ENCODE measurements at regions not wholly inside any gene's neighbourhood (a gene's known extent, or its start where the extent isn't known, plus 50 kb on each side); places are given as distances from the start of the nearest gene placed in this dataset.
A peak's percentile ranks its signal among the peaks of the same experiment; 100 is the strongest.

GRCh38 chr2:78546843-78547242 lies 478.7 kb upstream of the REG3G start (continued):
- TF ChIP-seq, protein P1, sequence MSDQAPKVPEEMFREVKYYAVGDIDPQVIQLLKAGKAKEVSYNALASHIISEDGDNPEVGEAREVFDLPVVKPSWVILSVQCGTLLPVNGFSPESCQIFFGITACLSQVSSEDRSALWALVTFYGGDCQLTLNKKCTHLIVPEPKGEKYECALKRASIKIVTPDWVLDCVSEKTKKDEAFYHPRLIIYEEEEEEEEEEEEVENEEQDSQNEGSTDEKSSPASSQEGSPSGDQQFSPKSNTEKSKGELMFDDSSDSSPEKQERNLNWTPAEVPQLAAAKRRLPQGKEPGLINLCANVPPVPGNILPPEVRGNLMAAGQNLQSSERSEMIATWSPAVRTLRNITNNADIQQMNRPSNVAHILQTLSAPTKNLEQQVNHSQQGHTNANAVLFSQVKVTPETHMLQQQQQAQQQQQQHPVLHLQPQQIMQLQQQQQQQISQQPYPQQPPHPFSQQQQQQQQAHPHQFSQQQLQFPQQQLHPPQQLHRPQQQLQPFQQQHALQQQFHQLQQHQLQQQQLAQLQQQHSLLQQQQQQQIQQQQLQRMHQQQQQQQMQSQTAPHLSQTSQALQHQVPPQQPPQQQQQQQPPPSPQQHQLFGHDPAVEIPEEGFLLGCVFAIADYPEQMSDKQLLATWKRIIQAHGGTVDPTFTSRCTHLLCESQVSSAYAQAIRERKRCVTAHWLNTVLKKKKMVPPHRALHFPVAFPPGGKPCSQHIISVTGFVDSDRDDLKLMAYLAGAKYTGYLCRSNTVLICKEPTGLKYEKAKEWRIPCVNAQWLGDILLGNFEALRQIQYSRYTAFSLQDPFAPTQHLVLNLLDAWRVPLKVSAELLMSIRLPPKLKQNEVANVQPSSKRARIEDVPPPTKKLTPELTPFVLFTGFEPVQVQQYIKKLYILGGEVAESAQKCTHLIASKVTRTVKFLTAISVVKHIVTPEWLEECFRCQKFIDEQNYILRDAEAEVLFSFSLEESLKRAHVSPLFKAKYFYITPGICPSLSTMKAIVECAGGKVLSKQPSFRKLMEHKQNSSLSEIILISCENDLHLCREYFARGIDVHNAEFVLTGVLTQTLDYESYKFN (CRISPR knock-in tag; conservative IDR thresholded peaks at IDR 0.05), result no peak
- no peak for TF ChIP-seq ATM (IDR thresholded peaks at IDR 0.05; ENCODE audit: borderline replicate concordance)
- TF ChIP-seq HMGA1 (CRISPR knock-in tag; conservative IDR thresholded peaks at IDR 0.05), result no peak
- TF ChIP-seq MBNL3 (CRISPR knock-in tag; conservative IDR thresholded peaks at IDR 0.05), result no peak
- TF ChIP-seq NRL (CRISPR knock-in tag; IDR thresholded peaks at IDR 0.05; ENCODE audit: borderline replicate concordance), result no peak
- peak; percentile 70 for TF ChIP-seq ZMYM4 (CRISPR knock-in tag; IDR thresholded peaks at IDR 0.05)
- no peak for TF ChIP-seq ZNF251 (CRISPR knock-in tag; IDR thresholded peaks at IDR 0.05)
- TF ChIP-seq, protein P2, sequence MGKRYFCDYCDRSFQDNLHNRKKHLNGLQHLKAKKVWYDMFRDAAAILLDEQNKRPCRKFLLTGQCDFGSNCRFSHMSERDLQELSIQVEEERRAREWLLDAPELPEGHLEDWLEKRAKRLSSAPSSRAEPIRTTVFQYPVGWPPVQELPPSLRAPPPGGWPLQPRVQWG (CRISPR knock-in tag; IDR thresholded peaks at IDR 0.05; ENCODE audit: borderline replicate concordance, low read depth), result no peak
- no peak for TF ChIP-seq HINFP (CRISPR knock-in tag; IDR thresholded peaks at IDR 0.05; ENCODE audit: low read depth)
- no peak for TF ChIP-seq DNMT3B (CRISPR knock-in tag; conservative IDR thresholded peaks at IDR 0.05)
- TF ChIP-seq UBTF (CRISPR knock-in tag; IDR thresholded peaks at IDR 0.05), result peak; percentile 28; the same call in 1 of the 2 replicates
- TF ChIP-seq GATAD2A (CRISPR knock-in tag; IDR thresholded peaks at IDR 0.05), result peak; percentile 28; the same call in 1 of the 2 replicates
- TF ChIP-seq NFKBIZ (CRISPR knock-in tag; IDR thresholded peaks at IDR 0.05), result no peak
- TF ChIP-seq ZNF607 (CRISPR knock-in tag; IDR thresholded peaks at IDR 0.05; ENCODE audit: borderline replicate concordance), result no peak
- no peak for TF ChIP-seq ZNF609 (CRISPR knock-in tag; IDR thresholded peaks at IDR 0.05; ENCODE audit: borderline replicate concordance)
- no peak for TF ChIP-seq MED8 (CRISPR knock-in tag; IDR thresholded peaks at IDR 0.05; ENCODE audit: insufficient replicate concordance)
- TF ChIP-seq TARDBP (CRISPR knock-in tag; IDR thresholded peaks at IDR 0.05), result no peak

Measured in HepG2 (cell line).